ENCODE measurements at regions not wholly inside any gene's neighbourhood (a gene's known extent, or its start where the extent isn't known, plus 50 kb on each side); places are given as distances from the start of the nearest gene placed in this dataset.
"Not testable (repeated sequence)": the region's sequence is repeated elsewhere in the genome, so short reads cannot be mapped to it uniquely, and the experiment has no call there.

DNA sequence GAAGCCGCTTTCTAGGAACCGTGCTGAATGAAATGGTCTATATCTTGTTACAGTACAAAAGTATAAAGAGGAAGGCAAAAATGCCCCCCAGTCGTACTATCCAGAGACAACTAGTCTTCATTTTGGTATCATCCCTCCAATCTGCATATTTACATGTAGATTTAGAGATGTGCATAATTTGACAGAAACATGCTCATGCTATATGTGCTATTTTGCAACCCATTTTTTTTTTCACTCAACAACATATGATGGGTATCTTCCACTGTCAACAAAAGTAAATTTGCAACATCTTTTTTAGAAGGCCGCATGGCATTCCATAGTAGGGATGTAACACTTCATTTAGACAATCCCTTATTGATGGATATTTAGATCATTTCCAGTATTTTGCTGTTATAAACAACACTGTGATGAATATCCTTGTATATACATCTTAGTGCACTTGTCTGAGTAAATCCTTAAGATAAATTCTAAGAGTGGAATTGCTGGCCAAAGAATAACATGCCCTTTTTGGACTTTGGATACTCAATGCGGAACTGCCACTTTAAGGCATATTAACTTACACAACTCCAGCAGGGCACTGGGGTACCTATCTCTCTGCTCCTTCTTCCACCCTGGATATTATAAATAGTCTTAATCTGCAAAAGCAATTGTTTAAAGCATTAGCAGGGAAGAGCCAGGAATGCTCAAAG lies 71.1 kb upstream of the SH3PXD2B start:
- no peak for DNase-seq

DNA sequence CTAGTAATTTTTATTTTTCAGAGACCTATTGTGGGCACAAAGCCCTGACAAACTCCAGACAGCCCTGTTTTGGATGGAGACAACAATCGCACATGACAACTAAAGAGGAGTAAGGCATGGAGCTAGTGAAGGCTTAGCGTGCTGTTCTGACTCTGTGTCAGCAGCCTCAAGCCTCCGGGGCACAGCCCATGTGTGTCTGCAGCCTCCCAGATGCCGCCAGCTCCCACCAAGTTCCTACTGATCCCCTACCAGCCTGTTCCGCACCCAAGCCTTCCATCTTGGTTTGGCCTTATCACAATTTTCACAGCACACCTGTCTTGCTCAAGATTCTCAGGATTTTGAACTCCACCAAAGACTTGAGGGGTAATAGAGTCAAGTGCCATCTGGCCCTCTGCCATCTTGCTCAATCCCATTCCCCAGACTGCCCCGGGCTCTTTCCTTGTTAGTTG lies 70.3 kb upstream of the SH3PXD2B start:
- no peak for DNase-seq

DNA sequence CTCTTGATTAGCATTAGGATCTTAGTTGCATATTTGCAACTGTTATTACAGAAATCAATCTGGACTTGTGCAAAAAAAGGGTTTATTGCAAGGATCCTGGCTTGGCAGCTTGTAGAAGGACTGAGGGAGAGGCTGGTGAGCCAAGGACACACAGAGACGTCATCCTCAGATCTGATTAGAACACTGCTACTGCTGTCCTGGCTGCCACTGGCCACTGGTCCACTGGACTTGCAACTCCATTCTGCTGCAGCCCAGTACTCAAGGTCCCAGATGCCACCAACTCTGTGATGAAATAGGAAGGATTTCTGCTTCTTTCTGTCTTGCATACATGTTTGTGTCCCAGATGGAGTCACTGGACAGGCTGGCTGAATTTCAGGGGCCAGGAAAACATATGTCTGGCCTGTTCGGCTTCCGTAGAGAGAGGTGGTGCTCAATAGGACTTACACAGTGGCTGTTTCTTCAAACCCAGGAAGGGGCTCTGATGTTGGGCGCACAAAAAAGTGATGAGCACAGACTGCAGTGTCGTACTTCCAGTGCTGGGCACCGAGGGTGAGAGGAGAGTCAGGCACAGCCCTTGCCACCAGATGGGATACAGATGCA lies 68.9 kb upstream of the SH3PXD2B start:
- no peak for DNase-seq

DNA sequence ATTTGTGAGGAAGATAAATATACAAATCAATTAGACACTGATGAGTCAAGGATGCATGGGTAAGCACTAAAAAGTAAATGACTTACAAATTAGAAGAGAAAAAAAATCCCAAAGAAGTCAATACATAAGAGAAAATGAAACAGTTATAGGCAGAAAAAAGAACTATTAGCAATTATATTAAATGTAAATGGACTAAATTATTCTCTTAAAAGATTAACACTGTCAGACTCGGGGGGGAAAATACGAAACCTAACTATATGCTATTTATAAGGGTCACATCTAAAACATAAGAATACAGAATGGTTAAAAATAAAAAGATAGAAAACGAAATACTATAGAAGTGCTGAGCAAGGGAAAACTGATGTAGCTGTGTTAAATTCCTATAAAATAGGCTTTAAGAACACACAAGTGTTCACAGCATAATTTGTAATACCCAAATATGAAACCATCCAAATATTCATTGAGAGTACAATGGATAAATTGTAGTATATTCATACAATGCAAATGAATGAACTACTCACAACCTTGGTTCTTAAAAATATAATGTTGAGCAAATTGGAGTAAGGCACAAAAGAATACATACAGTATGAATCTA lies 67.1 kb upstream of the SH3PXD2B start:
- DNase-seq: no peak

DNA sequence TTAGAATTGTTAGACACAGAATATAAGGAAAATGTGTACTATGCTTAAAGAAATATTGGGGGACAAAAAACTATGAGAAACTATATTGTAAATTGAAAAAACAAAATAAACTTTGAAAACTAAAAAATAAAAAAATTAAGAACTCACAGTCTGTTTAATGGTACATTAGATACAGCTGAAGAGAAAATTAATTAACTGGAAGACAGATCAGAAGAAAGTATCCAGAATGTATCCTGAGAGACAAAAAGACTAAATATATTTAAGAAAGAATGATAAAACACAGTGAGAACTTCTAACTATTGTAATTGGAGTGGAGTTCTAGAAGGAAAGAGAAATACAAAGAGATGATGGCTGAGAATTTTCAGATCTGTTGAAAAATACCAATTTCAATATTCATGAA lies 57.6 kb upstream of the SH3PXD2B start:
- DNase-seq: no peak

DNA sequence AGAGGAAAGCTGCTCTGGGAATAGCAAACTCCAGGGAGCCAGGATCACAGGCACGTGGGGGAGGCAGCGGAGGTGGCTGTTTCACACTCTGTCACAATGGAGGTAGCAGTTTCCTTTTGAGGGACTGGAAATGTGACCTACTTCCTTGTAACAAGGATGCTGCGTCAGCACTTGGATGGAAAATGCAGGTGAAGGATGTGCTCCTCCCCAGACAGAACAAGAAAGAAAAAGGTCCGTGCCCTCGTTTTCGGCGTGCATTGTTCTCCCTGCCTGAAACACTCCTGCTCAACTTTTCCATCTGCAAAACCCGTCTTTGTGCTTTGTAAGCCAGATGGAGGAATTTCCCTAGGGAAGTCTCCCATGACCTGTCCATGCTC lies 55.1 kb upstream of the SH3PXD2B start:
- no peak for DNase-seq

DNA sequence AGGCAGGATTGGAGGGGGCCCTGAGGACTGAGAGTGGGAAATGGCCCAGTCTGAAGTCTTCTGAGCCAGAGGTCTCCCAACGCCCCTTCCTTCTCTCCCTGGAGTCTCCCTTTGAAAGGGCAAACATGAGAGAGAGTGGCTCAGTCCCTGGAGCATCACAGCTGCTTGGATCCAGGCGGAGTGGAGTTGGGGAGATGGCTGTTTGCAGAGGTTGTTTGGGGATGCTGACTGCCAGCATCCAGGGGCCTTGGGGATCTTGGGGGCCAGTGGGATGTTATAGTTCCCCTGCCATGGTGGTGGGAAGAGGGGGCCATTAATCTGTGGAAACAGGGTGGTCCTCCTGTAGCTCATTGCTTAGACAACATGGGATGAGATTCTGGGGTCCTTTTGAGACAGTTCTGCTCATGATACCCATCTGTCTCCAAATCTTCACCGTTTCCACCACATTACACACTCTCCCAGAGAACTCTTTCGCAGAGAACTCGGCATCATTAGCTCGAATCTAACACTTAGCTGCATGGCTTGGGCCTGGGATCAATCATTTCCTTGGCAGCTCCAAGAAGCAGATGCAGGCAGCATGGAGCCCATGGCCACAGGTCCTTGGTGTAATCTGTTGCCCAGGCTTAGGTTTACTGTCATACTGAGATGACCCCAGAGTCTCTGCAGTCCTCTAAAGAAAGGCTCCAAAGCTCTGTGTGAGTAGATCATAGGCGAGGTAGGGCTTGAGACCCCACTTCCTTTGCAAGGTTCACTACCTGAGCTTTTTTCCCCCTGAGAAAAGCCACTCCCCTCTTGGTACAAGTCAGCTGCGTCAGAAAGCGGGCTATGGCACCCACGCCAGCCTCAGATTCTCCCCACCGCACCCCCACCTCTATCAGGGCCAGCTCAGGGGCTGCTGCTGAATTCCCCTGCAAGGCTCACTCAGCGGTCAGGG lies 54.4 kb upstream of the SH3PXD2B start:
- DNase-seq: no peak

DNA sequence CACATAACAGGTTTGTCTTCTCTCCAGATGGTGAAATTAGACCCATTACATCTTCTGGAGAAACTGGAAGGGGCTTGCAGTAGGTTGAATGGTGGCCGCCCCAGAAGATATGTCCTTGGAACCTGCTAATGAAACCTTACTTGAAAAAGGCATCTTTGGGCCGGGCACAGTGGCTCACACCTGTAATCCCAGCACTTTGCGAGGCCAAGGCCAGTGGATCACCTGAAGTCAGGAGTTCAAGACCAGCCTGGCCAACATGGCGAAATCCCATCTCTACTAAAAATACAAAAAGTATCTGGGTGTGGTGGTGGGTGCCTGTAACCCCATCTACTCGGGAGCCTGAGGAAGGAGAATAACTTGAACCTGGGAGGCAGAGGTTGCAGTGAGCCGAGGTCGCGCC lies 53.2 kb upstream of the SH3PXD2B start:
- DNase-seq: not testable (repeated sequence)

DNA sequence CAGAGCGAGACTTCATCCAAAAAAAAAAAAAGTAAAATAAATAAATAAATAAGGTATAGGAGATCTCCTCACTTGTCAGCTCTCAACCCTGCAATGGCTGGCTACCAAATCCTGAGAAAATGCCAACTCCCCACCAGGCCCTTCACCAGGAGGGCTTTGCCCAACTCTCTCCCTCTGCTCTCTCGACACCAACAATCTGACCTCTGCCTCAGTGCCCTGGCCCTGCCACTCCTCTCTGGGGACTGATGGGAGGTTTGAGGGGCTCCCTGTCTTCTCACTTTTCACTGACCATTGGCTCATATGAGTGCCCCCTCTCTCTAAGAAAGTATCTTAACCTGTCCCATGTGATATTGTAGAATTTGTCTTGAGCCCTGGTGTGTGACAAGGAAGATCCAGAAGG lies 52.6 kb upstream of the SH3PXD2B start:
- DNase-seq: no peak

DNA sequence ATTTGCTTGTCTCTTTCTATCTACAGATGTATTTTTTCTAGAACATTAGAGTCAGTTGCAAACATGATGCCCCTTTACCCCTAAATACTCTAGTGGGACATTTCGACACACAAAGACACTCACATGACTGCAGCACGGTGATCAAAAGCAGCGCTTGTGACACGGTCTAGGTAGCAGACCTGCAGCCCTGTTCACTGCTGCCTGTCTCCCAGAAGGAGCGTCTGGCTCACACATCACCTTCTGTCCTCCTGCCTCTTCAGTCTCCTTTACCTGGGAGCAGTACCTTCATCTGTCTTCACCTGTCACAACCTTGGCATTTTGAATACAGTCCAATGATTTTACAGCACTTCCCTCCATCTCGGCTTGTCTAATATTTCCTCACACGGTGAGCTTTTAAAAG lies 51.9 kb upstream of the SH3PXD2B start:
- DNase-seq: no peak

DNA sequence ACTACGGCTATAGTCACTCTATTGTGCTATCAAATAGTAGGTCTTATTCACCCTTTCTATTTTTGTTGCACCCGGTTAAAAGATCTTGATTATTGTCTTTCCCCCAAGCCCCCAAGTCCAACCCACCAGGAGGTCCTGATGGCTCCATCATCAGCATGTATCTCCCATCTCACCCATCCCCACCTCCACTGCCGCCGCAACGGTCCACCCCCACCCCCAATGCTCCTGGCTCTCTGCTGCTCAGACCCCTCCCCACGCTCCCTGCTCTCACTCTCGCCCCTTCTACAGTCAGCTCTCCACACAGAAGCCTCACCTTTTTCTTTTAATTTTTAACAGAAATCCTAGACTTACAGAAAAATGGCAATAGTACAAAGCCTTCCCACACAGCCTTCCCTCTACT lies 51.5 kb upstream of the SH3PXD2B start:
- DNase-seq: no peak

DNA sequence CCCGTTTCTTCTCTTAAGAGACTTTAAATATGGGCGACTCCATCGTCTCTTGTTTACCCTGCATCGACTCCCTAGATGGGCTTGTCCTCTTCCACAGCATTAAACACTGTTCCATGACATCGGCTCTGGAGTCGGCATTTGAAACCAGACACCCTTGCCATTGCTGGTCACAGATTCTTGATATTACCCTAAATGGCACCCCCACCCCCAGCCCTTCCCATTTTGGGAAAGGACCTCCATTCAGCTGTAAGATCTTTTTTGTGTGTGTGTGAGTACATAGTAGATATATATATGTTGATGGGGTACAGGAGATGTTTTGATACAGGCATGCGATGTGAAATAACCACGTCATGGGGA lies 51.1 kb upstream of the SH3PXD2B start:
- DNase-seq: no peak

DNA sequence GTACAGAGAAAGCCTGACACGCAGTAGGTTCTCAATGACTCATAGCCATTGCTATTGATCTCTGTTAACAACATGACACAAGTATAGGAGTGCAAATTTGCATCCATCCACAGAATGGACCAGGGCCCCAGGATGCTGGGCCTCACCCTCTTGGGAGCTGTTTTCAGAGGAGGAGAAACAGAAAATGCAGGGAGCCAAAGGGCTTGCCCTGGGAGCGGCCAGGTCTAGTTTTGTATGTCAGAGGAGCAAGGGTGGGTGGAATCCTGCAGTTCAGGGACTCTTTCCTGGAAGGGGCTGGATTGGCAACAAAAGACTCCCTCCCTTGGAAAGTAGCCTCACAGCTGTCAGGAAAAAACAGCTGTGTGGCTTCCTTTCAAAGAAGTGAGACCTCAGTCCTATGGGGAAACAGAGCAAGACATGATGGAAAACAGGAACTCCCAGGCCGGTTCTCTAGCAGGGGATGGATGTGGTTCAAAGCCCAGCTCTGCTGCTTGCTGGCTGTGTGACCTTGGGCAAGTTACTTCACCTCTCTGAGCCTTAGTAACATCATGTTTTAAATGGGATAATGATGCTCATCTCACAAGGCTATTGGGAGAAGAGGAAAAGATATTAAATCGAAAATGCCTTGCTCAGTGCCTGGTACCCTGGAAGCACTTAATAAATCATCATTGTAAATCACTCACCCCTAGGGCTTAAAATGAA lies 50.5 kb upstream of the SH3PXD2B start:
- DNase-seq: no peak

DNA sequence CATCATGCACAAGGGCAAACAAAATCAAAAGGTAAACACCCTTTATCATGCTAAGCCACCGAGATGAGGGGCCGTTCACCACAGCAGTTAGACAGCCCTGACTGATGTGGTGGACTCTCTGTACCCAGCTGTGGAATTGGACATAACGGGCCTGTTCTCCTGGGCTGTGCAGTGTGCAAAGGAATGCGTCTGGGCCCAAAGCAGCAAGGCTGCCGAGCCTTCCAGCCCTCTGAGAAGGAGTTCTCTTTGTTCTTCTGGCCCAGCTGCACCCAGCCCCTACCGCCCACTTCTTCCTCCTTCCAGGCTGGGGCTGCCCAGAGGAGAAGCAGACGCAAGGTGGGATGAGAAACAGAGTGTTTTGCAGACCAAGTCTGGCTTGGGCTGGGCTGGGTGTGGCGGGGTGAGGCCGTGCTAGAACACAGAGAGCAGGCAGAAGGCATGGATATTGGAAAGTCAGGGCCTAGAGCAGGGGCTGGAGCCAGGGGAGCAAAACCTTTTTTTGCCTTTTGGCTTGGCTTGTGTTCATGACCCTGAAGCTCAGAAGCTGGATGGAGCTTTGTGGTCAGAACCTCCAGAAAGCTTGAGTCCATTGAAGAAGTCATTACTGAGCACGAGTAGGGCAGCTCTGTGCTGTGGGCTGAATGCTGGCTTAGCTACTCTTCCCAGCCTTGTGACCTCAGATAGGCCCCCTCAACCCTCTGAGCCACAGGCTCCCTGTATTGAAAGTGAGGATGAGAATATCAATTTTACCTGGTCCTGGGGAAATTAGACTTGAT lies 49.8 kb upstream of the SH3PXD2B start:
- DNase-seq: no peak
